Liver (tissue), 8 donors: ENCODE measurements at regions not wholly inside any gene's neighbourhood (a gene's known extent, or its start where the extent isn't known, plus 50 kb on each side); places are given as distances from the start of the nearest gene placed in this dataset.
"Not testable (repeated sequence)": the region's sequence is repeated elsewhere in the genome, so short reads cannot be mapped to it uniquely, and the experiment has no call there.

Experiments used
- DNase-seq: peaks from one replicate; pipeline ENCODE4 v3.0.0-alpha.2; 2017; ENCODE audit warnings: low spot score
- H3K27ac ChIP-seq, 2 donors: one replicate each; pipeline ENCODE4 v1.7.0; 2013; ENCODE audit warnings: inconsistent platforms in 2 of 2, low read length in 2 of 2, control low read depth in 1 of 2, low read depth in 1 of 2, mild to moderate bottlenecking in 1 of 2
- H3K27me3 ChIP-seq, 4 donors: one replicate each; pipeline versions ENCODE4 v1.6.1 to v1.7.0; 2013; ENCODE audit warnings: low read length in 3 of 4, inconsistent platforms in 1 of 4, mild to moderate bottlenecking in 1 of 4, moderate library complexity in 1 of 4; ENCODE audit not compliant: control insufficient read depth in 4 of 4, insufficient read depth in 4 of 4
- H3K36me3 ChIP-seq, 4 donors: one replicate each; pipeline versions ENCODE4 v1.6.1 to v1.7.0; 2013; ENCODE audit warnings: low read length in 3 of 4, mild to moderate bottlenecking in 3 of 4, low read depth in 1 of 4, moderate library complexity in 1 of 4; ENCODE audit not compliant: control insufficient read depth in 4 of 4, insufficient read depth in 3 of 4
- H3K4me1 ChIP-seq, 4 donors: one replicate each; pipeline versions ENCODE4 v1.6.1 to v1.7.0; 2013; ENCODE audit warnings: low read length in 3 of 4, mild to moderate bottlenecking in 3 of 4, moderate library complexity in 1 of 4; ENCODE audit not compliant: control insufficient read depth in 4 of 4, insufficient read depth in 4 of 4
- H3K4me3 ChIP-seq, 3 donors: one replicate each; pipeline versions ENCODE4 v1.6.1 to v1.7.0; 2013; ENCODE audit warnings: low read length in 3 of 3, control low read depth in 1 of 3, low read depth in 1 of 3, mild to moderate bottlenecking in 1 of 3
- H3K9ac ChIP-seq, 2 donors: one replicate each; pipeline ENCODE4 v1.7.0; 2013; ENCODE audit warnings: low read length in 2 of 2, mild to moderate bottlenecking in 2 of 2, moderate library complexity in 2 of 2, control low read depth in 1 of 2, low read depth in 1 of 2
- H3K9me3 ChIP-seq, 4 donors: one replicate each; pipeline versions ENCODE4 v1.6.1 to v1.7.0; 2013; ENCODE audit warnings: low read length in 3 of 4; ENCODE audit not compliant: control insufficient read depth in 4 of 4
- ATF3 ChIP-seq: IDR thresholded peaks from 2 replicates; pipeline ENCODE4 v1.6.1; 2016; ENCODE audit warnings: antibody characterized with exemption
- CTCF ChIP-seq: fragments of 150-350 bp; IDR thresholded peaks from 2 replicates; pipeline ENCODE4 v1.5.1; 2017; ENCODE audit warnings: improper control_type of control experiment, low read depth, low read length; ENCODE audit not compliant: missing input control
- FOXA2 ChIP-seq: IDR thresholded peaks from 2 replicates; pipeline ENCODE4 v1.6.1; 2016; ENCODE audit warnings: antibody characterized with exemption
- GABPA ChIP-seq, 2 donors: IDR thresholded peaks in 1 of 2; conservative IDR thresholded peaks in 1 of 2; 2 replicates each; pipeline ENCODE4 v1.6.1; 2016; ENCODE audit warnings: antibody characterized with exemption in 2 of 2, mild to moderate bottlenecking in 1 of 2, moderate library complexity in 1 of 2
- HNF4A ChIP-seq, 2 donors: conservative IDR thresholded peaks; 2 replicates each; pipeline ENCODE4 v1.6.1; 2016; ENCODE audit warnings: antibody characterized with exemption in 2 of 2, mild to moderate bottlenecking in 2 of 2
- HNF4G ChIP-seq: IDR thresholded peaks from 2 replicates; pipeline ENCODE4 v1.6.1; 2016; ENCODE audit warnings: antibody characterized with exemption
- JUND ChIP-seq, 2 donors: IDR thresholded peaks; 2 replicates each; pipeline ENCODE4 v1.6.1; 2016; ENCODE audit warnings: antibody characterized with exemption in 2 of 2
- MAX ChIP-seq: IDR thresholded peaks from 2 replicates; pipeline ENCODE4 v1.6.1; 2016; ENCODE audit warnings: antibody characterized with exemption
- NR2F2 ChIP-seq: IDR thresholded peaks from 2 replicates; pipeline ENCODE4 v1.6.1; 2016; ENCODE audit warnings: antibody characterized with exemption
- RAD21 ChIP-seq, 2 donors: IDR thresholded peaks; 2 replicates each; pipeline ENCODE4 v1.6.1; 2016; ENCODE audit warnings: antibody characterized with exemption in 2 of 2, mild to moderate bottlenecking in 2 of 2
- RXRA ChIP-seq, 2 donors: IDR thresholded peaks; 2 replicates each; pipeline ENCODE4 v1.6.1; 2017 to 2018; ENCODE audit warnings: antibody characterized with exemption in 2 of 2, mild to moderate bottlenecking in 1 of 2
- SP1 ChIP-seq: IDR thresholded peaks from 2 replicates; pipeline ENCODE4 v1.6.1; 2018; ENCODE audit warnings: antibody characterized with exemption, mild to moderate bottlenecking
- TAF1 ChIP-seq: conservative IDR thresholded peaks from 2 replicates; pipeline ENCODE4 v1.6.1; 2016; ENCODE audit warnings: antibody characterized with exemption, mild to moderate bottlenecking
- YY1 ChIP-seq: IDR thresholded peaks from 2 replicates; pipeline ENCODE4 v1.6.1; 2016; ENCODE audit warnings: antibody characterized with exemption, mild to moderate bottlenecking
- ZBTB33 ChIP-seq: IDR thresholded peaks from 2 replicates; pipeline ENCODE4 v1.6.1; 2016; ENCODE audit warnings: antibody characterized with exemption
- WGBS: extraction: QIAGEN DNeasy Blood & Tissue Kit; methylation state at CpG from one replicate; pipeline ENCODE4 v1.1.7; 2013; 5-methylcytosine and 5-hydroxymethylcytosine counted together
- donor health status: healthy.
- donor health status: healthy.
- donor health status: healthy.
- donor health status: healthy.
- donor health status: healthy.

GRCh38 chr9:24652181-24652580 lies 106.5 kb upstream of the IZUMO3 start:
- H3K9me3 ChIP-seq: peaks cover 0 to 15% (median 5%) of the 10 kb centered on the region in 4 donors
- H3K9ac ChIP-seq: no peak overlapping the region
- no peaks in the 10 kb centered on the region for H3K27me3 ChIP-seq
- no peak for TF ChIP-seq MAX
- no peak for TF ChIP-seq SP1
- no peak for TF ChIP-seq TAF1
- no peak for TF ChIP-seq GABPA (IDR thresholded peaks at IDR 0.05 in 1 of 2, conservative IDR thresholded peaks at IDR 0.05 in 1 of 2)
- no peak for TF ChIP-seq RXRA (IDR thresholded peaks at IDR 0.05)
- TF ChIP-seq FOXA2: no peak
- no peak for TF ChIP-seq ATF3
- TF ChIP-seq YY1: no peak
- TF ChIP-seq HNF4G: no peak
- no peak overlapping the region for H3K4me3 ChIP-seq
- H3K4me1 ChIP-seq: no peaks in the 10 kb centered on the region
- H3K27ac ChIP-seq: no peak overlapping the region
- no peak for DNase-seq
- no peaks in the 10 kb centered on the region for H3K36me3 ChIP-seq

- not testable (repeated sequence) for H3K27ac ChIP-seq, H3K4me3 ChIP-seq, DNase-seq, H3K9ac ChIP-seq, H3K36me3 ChIP-seq, H3K4me1 ChIP-seq, H3K27me3 ChIP-seq, H3K9me3 ChIP-seq
- 80% methylated on average over 3 of the region's 3 CpGs for WGBS
Measured at GRCh38 chr9:24628809-24629208, 83.1 kb upstream of the IZUMO3 start.

- Histone ChIP-seq H3K36me3 (no peaks in the 10 kb centered on the region), H3K4me1 (no peaks in the 10 kb centered on the region), H3K27ac (no peak overlapping the region), H3K4me3 (no peak overlapping the region), H3K9ac (no peak overlapping the region), H3K9me3 (no peaks in the 10 kb centered on the region), H3K27me3 (no peaks in the 10 kb centered on the region)
- DNase-seq: no peak
- WGBS: 42% methylated on average over 2 of the region's 2 CpGs
- no peak for TF ChIP-seq RAD21 (IDR thresholded peaks at IDR 0.05)
- TF ChIP-seq SP1: no peak
- TF ChIP-seq JUND (IDR thresholded peaks at IDR 0.05): no peak
- TF ChIP-seq HNF4A (conservative IDR thresholded peaks at IDR 0.05): no peak
- TF ChIP-seq RXRA (IDR thresholded peaks at IDR 0.05): no peak
- TF ChIP-seq ZBTB33: no peak
- TF ChIP-seq ATF3: no peak
- TF ChIP-seq NR2F2: no peak
- no peak for TF ChIP-seq CTCF
- TF ChIP-seq YY1: no peak
Measured at GRCh38 chr9:24625097-24625496, 79.4 kb upstream of the IZUMO3 start.
